ENCODE measurements at regions not wholly inside any gene's neighbourhood (a gene's known extent, or its start where the extent isn't known, plus 50 kb on each side); places are given as distances from the start of the nearest gene placed in this dataset.
"Not testable (repeated sequence)": the region's sequence is repeated elsewhere in the genome, so short reads cannot be mapped to it uniquely, and the experiment has no call there.

- no peak for DNase-seq (ENCODE audit: low read depth)
These were observed 257.6 kb downstream of the GATA3 start for GRCh38 chr10:8312079-8312478.

DNA sequence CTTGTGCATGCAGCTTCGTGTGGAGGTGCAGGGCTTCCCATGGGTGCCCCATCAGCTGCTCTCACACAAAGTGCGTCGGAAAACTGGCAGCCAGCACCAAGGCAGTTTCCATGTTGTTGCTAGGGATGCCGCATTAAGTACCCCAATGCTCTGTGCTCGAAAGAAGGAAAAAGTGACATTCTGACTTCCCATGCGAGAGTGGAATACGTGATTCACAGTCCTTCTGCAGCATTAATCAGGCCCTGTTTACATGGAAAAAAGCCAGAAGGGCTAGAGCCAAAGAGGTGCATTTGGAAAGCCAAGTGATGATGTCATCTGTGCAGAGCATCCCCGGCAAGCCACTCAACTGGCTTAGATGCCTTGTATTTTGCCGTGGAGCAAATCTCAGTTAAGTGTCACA lies 258.3 kb downstream of the GATA3 start:
- no peak for DNase-seq (ENCODE audit: low read depth)

DNA sequence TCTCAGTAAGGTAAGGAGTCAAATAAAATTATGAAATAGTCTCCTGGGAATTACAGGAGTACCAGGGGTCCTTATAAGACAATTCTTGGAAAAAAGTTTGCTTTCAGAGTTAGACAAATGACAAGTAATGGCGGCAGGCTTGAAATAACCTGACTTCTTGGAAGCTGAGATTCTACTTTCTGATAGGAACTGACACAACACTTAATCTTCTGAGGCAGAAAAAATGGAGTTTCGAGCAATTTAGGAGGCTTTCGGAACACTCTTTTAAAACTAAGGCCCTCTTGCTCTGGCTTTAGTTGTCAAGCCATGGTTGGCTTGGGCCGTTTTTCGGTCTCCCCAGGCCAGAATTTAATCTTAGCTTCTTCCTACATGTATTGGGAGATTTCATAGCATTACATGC lies 260.0 kb downstream of the GATA3 start:
- DNase-seq (ENCODE audit: low read depth): no peak

- no peak for DNase-seq (ENCODE audit: low read depth)
These were observed 261.1 kb downstream of the GATA3 start for GRCh38 chr10:8315619-8316021.

GRCh38 chr10:8316284-8316683 lies 261.8 kb downstream of the GATA3 start:
- no peak for DNase-seq (ENCODE audit: low read depth)

GRCh38 chr10:8318429-8318828 lies 263.9 kb downstream of the GATA3 start:
- DNase-seq (ENCODE audit: low read depth): not testable (repeated sequence)

- no peak for DNase-seq (ENCODE audit: low read depth)
These were observed 264.5 kb downstream of the GATA3 start for GRCh38 chr10:8318956-8319355.

DNA sequence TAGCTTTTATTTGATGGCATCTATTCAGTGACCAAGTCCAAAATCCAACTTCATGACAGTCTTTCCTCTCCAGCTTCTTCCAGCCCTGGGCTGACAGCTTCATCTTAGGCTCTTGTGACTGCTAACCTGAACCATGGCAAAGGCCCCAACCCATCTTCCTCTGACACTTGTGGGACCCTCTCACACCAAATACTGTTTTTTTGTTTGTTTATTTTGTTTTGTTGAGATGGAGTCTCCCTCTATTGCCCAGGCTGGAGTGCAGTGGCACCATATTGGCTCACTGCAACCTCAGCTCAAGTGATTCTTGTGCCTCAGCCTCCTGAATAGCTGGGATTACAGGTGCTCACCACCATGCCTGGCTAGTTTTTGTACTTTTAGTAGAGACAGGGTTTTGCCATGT lies 265.2 kb downstream of the GATA3 start:
- no peak for DNase-seq (ENCODE audit: low read depth)

GRCh38 chr10:8321990-8322389 lies 267.5 kb downstream of the GATA3 start:
- DNase-seq (ENCODE audit: low read depth): no peak

- DNase-seq (ENCODE audit: low read depth): no peak
These were observed 269.1 kb downstream of the GATA3 start for GRCh38 chr10:8323428-8324054.

DNA sequence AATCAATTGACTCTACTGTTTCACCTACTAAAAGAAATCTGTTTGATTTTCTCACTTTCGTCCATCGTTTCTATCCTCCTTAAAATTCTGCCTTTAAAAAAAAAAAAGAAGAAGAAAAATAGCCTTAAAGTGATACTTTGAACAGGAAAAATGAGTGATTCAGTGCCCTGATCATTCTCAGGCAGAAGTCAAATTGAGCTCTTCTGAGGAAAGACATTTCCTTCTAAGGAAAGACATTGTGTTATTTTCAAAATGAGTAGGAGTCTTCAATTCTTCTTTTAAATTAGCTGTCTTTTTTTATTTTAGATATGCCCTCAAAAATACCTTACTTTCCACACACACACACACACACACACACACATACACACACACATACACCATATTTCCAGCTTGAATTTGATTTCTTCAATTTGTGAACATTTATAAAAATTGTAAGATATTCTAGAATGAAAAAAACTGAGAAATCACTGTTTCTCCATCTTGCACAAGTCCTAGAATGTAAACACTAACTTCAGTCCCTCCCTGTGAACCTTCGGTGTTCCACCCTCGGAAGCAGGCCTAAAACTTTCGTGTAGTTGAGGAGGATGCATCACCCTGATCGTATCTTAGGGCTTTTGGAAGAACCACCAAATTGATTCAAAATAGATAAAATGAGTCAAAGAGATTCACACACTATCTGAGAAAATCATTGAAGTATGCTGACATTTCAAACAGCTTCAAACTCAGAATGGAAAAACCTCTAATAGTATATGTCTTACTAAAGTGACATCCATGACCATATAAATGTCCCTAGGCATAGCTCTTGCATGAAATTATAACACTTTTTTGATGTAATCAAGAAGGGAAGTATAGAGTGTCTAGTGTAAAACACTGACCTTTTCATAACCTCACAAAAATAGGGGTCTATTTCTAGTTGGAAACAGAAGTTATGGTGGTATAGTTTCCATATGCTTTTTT lies 270.8 kb downstream of the GATA3 start:
- DNase-seq (ENCODE audit: low read depth): peak; percentile 32

- DNase-seq (ENCODE audit: low read depth): no peak
These were observed 272.1 kb downstream of the GATA3 start for GRCh38 chr10:8326396-8327139.

- DNase-seq (ENCODE audit: low read depth): no peak
These were observed 272.6 kb downstream of the GATA3 start for GRCh38 chr10:8327140-8327423.

GRCh38 chr10:8331387-8331786 lies 276.9 kb downstream of the GATA3 start:
- no peak for DNase-seq (ENCODE audit: low read depth)

GRCh38 chr10:8331896-8332729 lies 277.6 kb downstream of the GATA3 start:
- DNase-seq (ENCODE audit: low read depth): peak; percentile 83

- DNase-seq (ENCODE audit: low read depth): no peak
These were observed 278.2 kb downstream of the GATA3 start for GRCh38 chr10:8332730-8333111.

DNA sequence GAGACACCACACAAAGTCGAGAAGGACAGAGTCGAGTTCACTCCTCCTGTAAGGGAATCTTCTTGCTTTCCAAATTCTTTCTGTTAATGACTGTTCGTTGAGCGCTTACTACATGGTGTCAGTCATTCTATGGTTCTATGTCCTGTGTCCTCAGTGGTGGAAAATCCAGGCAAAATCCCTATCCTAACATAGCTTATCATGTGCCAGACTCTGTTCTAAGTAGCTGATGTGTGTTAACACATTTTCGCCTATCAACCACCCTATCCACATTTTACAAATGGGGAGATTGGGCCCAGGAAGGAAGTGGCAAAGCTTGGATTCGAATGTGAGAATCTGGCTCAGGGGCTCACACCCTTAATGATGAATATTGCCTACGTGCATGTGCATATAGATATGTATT lies 280.1 kb downstream of the GATA3 start:
- no peak for DNase-seq (ENCODE audit: low read depth)

- no peak for DNase-seq (ENCODE audit: low read depth)
These were observed 282.3 kb downstream of the GATA3 start for GRCh38 chr10:8336629-8337331.

DNA sequence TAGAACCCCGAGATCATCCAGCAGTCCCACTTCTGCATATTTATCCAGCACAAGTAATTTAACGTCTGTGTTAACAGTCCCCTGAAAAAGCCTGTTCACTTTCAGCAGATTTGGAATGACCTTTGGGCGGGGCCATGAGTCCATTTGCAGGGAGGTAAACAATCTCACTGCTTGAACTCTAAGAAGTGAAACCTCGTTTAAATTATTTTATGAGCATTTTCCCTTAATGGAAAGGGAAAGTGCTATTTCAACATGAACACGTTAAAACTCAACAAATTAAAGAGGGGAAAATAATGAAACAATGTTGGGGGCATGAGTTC lies 282.8 kb downstream of the GATA3 start:
- DNase-seq (ENCODE audit: low read depth): no peak

GRCh38 chr10:8338177-8338766 lies 283.8 kb downstream of the GATA3 start:
- DNase-seq (ENCODE audit: low read depth): no peak

DNA sequence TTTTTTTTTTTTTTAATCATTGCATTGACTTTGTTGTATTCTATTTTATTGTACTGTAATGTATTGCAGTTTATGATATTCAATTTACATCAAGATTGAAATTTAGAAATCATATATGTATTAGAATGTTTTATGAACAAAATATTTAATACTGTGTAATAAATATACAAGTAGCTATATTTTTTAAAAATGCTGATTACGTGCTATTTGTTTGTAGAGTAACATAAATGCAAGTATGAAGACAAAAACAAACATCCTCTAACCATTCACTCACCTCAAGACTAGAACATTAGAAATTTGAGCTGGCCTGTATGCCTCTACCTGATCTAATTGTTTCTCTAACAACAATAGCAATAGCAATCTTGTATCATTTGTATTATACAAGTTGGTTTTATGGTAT lies 290.3 kb downstream of the GATA3 start:
- DNase-seq (ENCODE audit: low read depth): no peak

Data from activated T-cell treated with anti-CD3 and anti-CD28 coated beads for 48 hours (primary cell).